Karpas-422 (cell line): ENCODE measurements at regions not wholly inside any gene's neighbourhood (a gene's known extent, or its start where the extent isn't known, plus 50 kb on each side); places are given as distances from the start of the nearest gene placed in this dataset.

Experiments used
- DNase-seq: peaks from one replicate; pipeline ENCODE4 v3.0.0-alpha.2; 2015
- H2AFZ ChIP-seq: fragments of 200-600 bp; sonication (generic); 2 replicates; pipeline ENCODE4 v1.6.1; 2014; ENCODE audit warnings: antibody characterized with exemption, low read length, mixed read lengths
- H3K27ac ChIP-seq: fragments of 200-600 bp; sonication (generic); 2 replicates; pipeline ENCODE4 v1.5.1; 2014; ENCODE audit warnings: mild to moderate bottlenecking, low read length, moderate library complexity
- H3K27me3 ChIP-seq: fragments of 200-600 bp; sonication (generic); 2 replicates; pipeline ENCODE4 v1.6.1; 2014; ENCODE audit warnings: low read length, mixed read lengths
- H3K36me3 ChIP-seq: fragments of 200-600 bp; sonication (generic); 2 replicates; pipeline ENCODE4 v1.6.1; 2014; ENCODE audit warnings: low read length, mixed read lengths; ENCODE audit not compliant: insufficient read depth
- H3K4me1 ChIP-seq: fragments of 200-600 bp; sonication (generic); 2 replicates; pipeline ENCODE4 v1.6.1; 2014; ENCODE audit warnings: mild to moderate bottlenecking, low read length, mixed read lengths
- H3K4me2 ChIP-seq: fragments of 200-600 bp; sonication (generic); 2 replicates; pipeline ENCODE4 v1.6.1; 2014; ENCODE audit warnings: low read length, low read depth, mild to moderate bottlenecking; ENCODE audit not compliant: poor library complexity, severe bottlenecking
- H3K4me3 ChIP-seq: fragments of 200-600 bp; sonication (generic); 2 replicates; pipeline ENCODE4 v1.5.1; 2014; ENCODE audit warnings: mild to moderate bottlenecking, antibody characterized with exemption, low read length, mixed read lengths
- H3K79me2 ChIP-seq: fragments of 200-600 bp; sonication (generic); 2 replicates; pipeline ENCODE4 v1.6.1; 2014; ENCODE audit warnings: mild to moderate bottlenecking, low read length, mixed read lengths
- H3K9ac ChIP-seq: fragments of 200-600 bp; sonication (generic); 2 replicates; pipeline ENCODE4 v1.6.0; 2014; ENCODE audit warnings: low read length
- H3K9me2 ChIP-seq: fragments of 200-600 bp; sonication (generic), shearing (Covaris generic); replicated peaks from 2 replicates; pipeline ENCODE4 v1.6.0; 2014; ENCODE audit warnings: mild to moderate bottlenecking, low read length, moderate library complexity; ENCODE audit not compliant: insufficient read depth
- H3K9me3 ChIP-seq: fragments of 300-700, 200-600 bp; sonication (generic); 2 replicates; pipeline ENCODE4 v1.6.1; 2014; ENCODE audit warnings: low read length, mixed read lengths
- H4K20me1 ChIP-seq: fragments of 200-600 bp; sonication (generic); 2 replicates; pipeline ENCODE4 v1.6.1; 2014; ENCODE audit warnings: mild to moderate bottlenecking, antibody characterized with exemption, low read length, low read depth; ENCODE audit not compliant: insufficient read depth

DNA sequence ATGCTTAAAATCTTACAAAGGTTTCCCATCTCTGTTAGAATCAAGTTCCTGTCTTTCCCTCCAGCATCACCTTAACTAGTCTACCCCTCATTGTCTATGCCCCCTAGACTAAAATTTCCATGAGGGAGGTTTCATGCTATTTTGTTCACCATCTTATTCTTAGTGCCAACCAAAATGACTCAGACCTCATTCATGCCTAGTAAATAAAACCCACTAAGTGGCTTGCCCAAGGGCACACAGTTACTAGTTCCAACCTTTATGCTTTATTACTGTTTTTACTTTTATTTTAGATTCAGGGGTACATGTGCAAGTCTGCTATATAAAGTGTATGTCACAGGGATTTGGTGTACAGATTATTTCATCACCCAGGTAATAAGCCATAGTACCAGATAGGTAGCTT lies 469.1 kb upstream of the FAT3 start:
- Histone ChIP-seq H3K9me2 (no peaks in the 10 kb centered on the region), H3K4me3 (no peak overlapping the region), H3K27me3 (no peaks in the 10 kb centered on the region), H3K79me2 (no peaks in the 10 kb centered on the region), H3K9me3 (peaks cover 84% of the 10 kb centered on the region), H2AFZ (no peak overlapping the region), H3K9ac (no peak overlapping the region), H3K4me2 (no peak overlapping the region), H3K27ac (no peak overlapping the region), H3K4me1 (no peaks in the 10 kb centered on the region), H4K20me1 (no peaks in the 10 kb centered on the region), H3K36me3 (no peaks in the 10 kb centered on the region)
- no peak for DNase-seq

DNA sequence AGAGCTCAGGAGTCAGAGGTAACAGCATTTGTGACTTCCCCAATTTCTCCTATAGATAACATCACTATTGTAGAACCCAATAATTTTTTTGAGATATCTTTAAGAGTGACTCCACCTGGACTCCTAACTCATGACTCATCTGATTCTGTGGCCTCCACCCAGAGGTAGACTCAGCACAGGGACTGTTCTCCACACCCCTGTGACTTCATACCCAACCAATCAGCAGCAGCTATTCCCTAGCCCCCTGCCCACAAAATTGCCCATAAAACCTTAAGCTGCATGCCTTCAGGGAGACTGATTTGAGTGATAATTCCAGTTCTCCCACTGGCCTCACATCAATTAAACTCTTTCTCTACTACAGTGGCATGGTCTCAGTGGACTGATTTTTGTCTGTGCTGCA lies 475.4 kb upstream of the FAT3 start:
- H3K4me2 ChIP-seq, result no peak overlapping the region
- no peaks in the 10 kb centered on the region for H3K4me1 ChIP-seq
- no peak for DNase-seq
- H3K9me2 ChIP-seq, result no peaks in the 10 kb centered on the region
- H3K36me3 ChIP-seq, result no peaks in the 10 kb centered on the region
- no peak overlapping the region for H2AFZ ChIP-seq
- no peaks in the 10 kb centered on the region for H4K20me1 ChIP-seq
- no peak overlapping the region for H3K27ac ChIP-seq
- H3K79me2 ChIP-seq, result no peaks in the 10 kb centered on the region
- H3K9ac ChIP-seq, result no peak overlapping the region
- H3K4me3 ChIP-seq, result no peak overlapping the region
- peaks cover 67% of the 10 kb centered on the region for H3K9me3 ChIP-seq
- no peaks in the 10 kb centered on the region for H3K27me3 ChIP-seq

DNA sequence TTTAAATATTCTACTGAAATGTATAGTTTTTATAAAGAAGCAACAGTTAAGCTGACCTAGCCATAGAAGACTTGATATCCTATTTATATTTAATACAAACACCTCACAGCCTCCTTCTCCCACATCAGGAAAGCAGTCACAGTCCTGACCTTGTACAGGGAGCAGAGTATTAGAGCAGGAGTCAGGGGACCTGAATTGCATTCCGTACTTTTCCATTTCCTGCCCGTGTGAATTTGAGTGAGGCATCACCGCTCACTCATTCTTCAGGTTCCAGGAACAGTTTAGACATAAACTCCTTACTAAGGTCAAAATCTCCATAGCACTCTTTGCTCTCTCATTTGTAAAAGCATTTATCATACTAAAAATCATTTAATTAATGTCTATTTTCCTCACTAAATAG lies 482.5 kb upstream of the FAT3 start:
- Histone ChIP-seq H4K20me1 (no peaks in the 10 kb centered on the region), H3K27ac (no peak overlapping the region), H3K9ac (no peak overlapping the region), H3K4me3 (no peak overlapping the region), H3K4me1 (no peaks in the 10 kb centered on the region), H3K36me3 (no peaks in the 10 kb centered on the region), H3K9me2 (no peaks in the 10 kb centered on the region), H3K4me2 (no peak overlapping the region), H2AFZ (no peak overlapping the region), H3K27me3 (no peaks in the 10 kb centered on the region), H3K79me2 (no peaks in the 10 kb centered on the region), H3K9me3 (peaks cover 74% of the 10 kb centered on the region)
- DNase-seq, result no peak

DNA sequence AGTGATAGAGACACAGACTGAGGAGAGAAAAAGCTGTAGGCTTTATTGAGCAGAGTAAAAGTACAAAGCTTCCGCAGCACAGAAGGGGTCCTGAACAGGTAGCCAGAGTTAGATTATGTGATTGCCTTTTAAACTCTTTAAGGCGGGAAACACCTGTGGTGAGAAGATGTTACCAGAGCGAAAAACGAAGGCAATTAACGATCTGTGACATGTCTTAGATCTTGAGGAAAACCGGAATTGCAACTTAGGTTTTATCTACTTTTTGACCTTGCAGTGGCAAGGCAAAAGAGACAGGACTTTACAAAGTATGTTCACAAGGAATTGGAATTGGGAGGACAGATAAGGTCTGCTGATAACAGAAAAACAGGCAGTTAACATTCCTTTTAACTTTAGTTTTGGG lies 493.6 kb upstream of the FAT3 start:
- no peaks in the 10 kb centered on the region for H3K36me3 ChIP-seq
- H2AFZ ChIP-seq, result no peak overlapping the region
- no peak overlapping the region for H3K9ac ChIP-seq
- no peaks in the 10 kb centered on the region for H4K20me1 ChIP-seq
- no peak overlapping the region for H3K27ac ChIP-seq
- H3K27me3 ChIP-seq, result no peaks in the 10 kb centered on the region
- no peak overlapping the region for H3K4me2 ChIP-seq
- no peak overlapping the region for H3K4me3 ChIP-seq
- H3K9me2 ChIP-seq, result no peaks in the 10 kb centered on the region
- H3K9me3 ChIP-seq, result peaks cover 88% of the 10 kb centered on the region
- H3K79me2 ChIP-seq, result no peaks in the 10 kb centered on the region
- DNase-seq, result no peak
- no peaks in the 10 kb centered on the region for H3K4me1 ChIP-seq

DNA sequence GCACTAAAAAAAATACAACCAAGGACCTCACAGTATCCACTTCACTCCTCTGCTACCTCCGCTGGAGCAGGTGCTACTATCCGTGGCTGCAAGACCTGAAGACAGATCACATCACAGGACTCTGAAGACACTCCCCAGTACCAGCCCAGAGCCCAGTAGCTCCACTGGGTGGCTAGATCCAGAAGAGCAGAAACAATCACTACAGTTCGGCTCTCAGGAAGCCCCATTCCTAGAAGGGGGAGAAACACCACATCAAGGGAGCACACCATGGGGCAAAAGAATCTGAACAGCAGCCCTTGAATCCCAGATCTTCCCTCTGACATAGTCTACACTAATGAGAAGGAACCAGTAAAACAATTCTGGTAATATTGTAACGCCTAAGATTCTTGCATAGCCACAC lies 494.0 kb upstream of the FAT3 start:
- Histone ChIP-seq H3K4me1 (no peaks in the 10 kb centered on the region), H3K4me3 (no peak overlapping the region), H3K4me2 (no peak overlapping the region), H3K27me3 (no peaks in the 10 kb centered on the region), H3K9me2 (no peaks in the 10 kb centered on the region), H3K9me3 (peaks cover 88% of the 10 kb centered on the region), H3K36me3 (no peaks in the 10 kb centered on the region), H3K79me2 (no peaks in the 10 kb centered on the region), H4K20me1 (no peaks in the 10 kb centered on the region), H2AFZ (no peak overlapping the region), H3K9ac (no peak overlapping the region), H3K27ac (no peak overlapping the region)
- DNase-seq, result no peak

DNA sequence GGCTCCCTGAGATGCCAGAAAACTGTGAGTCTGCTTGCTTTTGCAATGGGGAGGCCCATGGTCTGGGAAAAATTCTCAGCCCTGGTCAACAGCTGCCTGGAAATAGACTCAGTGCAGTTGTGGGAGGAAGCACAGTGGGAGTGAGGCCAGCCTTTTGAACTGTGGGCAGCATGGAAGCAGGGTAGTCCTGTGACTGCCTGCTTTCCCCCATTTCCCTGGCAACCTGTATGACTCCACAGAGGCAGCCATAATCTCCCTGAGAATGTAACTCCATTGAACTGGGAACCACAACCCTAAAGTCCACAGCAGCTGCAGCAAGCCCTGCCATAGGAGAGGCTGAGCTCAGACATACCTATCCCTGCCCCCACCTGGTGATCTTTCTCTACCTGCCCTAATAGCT lies 494.6 kb upstream of the FAT3 start:
- no peaks in the 10 kb centered on the region for H3K27me3 ChIP-seq
- H3K4me1 ChIP-seq, result no peaks in the 10 kb centered on the region
- H3K9ac ChIP-seq, result no peak overlapping the region
- no peak overlapping the region for H2AFZ ChIP-seq
- no peaks in the 10 kb centered on the region for H3K9me2 ChIP-seq
- no peak for DNase-seq
- H4K20me1 ChIP-seq, result no peaks in the 10 kb centered on the region
- no peaks in the 10 kb centered on the region for H3K79me2 ChIP-seq
- peaks cover 88% of the 10 kb centered on the region for H3K9me3 ChIP-seq
- no peaks in the 10 kb centered on the region for H3K36me3 ChIP-seq
- H3K4me2 ChIP-seq, result no peak overlapping the region
- H3K4me3 ChIP-seq, result no peak overlapping the region
- no peak overlapping the region for H3K27ac ChIP-seq

DNA sequence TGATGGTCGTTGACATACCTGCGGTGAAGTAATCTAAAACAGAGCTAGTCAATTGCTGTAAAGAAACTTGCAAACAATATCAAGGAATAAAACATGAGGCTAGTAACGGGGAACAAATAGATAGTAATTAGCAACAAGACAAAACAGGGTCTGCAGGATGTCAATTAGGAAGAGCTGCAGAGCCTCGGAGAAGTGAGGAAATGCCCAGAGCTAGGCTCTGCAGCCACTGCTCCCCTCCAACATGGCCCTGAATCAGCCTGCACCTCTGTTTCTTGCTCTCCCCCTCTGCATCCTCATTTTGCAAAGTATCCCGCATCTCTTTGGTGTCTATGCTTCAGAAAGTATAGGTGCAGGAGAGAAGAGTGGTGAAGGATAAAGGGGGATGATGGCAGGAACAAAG lies 507.4 kb upstream of the FAT3 start:
- DNase-seq, result no peak
- Histone ChIP-seq H3K4me2 (no peak overlapping the region), H3K9me2 (no peaks in the 10 kb centered on the region), H2AFZ (no peak overlapping the region), H3K4me3 (no peak overlapping the region), H3K9ac (no peak overlapping the region), H3K36me3 (no peaks in the 10 kb centered on the region), H4K20me1 (no peaks in the 10 kb centered on the region), H3K4me1 (no peaks in the 10 kb centered on the region), H3K27ac (no peak overlapping the region), H3K79me2 (no peaks in the 10 kb centered on the region), H3K27me3 (no peaks in the 10 kb centered on the region), H3K9me3 (peaks cover 77% of the 10 kb centered on the region)

DNA sequence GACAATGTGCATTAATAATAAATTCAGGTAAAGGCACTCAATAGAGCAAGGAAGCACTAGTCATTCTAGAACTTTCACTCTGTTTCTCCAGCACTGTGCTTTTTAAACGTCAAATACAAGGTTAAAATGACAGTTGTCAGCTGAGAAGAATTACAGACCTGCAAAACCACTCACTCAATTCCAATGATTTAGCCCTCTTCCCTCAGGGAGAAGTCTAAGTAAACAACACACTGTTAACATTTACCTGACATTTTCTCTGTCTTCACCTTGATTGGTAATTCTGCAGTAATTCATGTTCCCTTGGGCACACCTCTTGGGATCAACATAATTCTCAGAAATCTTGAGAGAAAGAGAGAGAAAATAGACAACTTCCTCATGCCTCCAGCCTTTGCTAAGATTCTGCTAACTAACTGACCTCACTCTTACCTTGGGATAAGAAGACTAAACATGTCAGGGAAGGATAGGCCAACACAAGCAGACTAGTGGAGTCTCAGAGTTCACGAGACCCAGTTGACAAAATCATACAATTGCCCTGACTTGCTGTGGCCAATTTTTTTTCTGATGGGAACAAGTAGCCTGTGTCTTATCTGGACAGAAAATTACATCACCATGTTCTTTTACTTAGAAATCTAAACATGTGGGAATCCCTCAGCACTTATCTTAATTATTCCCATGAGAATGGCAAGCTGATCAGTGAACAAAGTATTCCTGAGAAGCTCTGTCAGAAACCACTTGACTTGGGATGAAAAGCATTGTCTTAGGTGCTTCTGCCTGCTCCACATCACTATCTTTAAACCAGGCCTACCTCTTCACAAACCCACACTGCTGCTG lies 516.8 kb upstream of the FAT3 start:
- no peaks in the 10 kb centered on the region for H3K36me3 ChIP-seq
- H3K27me3 ChIP-seq, result no peaks in the 10 kb centered on the region
- no peaks in the 10 kb centered on the region for H4K20me1 ChIP-seq
- H3K27ac ChIP-seq, result no peak overlapping the region
- no peak for DNase-seq
- no peak overlapping the region for H2AFZ ChIP-seq
- H3K4me1 ChIP-seq, result no peaks in the 10 kb centered on the region
- H3K9ac ChIP-seq, result no peak overlapping the region
- H3K9me2 ChIP-seq, result no peaks in the 10 kb centered on the region
- H3K79me2 ChIP-seq, result no peaks in the 10 kb centered on the region
- H3K4me3 ChIP-seq, result no peak overlapping the region
- no peak overlapping the region for H3K4me2 ChIP-seq
- H3K9me3 ChIP-seq, result peaks cover 80% of the 10 kb centered on the region
